ENCODE measurements at regions not wholly inside any gene's neighbourhood (a gene's known extent, or its start where the extent isn't known, plus 50 kb on each side); places are given as distances from the start of the nearest gene placed in this dataset.

DNA sequence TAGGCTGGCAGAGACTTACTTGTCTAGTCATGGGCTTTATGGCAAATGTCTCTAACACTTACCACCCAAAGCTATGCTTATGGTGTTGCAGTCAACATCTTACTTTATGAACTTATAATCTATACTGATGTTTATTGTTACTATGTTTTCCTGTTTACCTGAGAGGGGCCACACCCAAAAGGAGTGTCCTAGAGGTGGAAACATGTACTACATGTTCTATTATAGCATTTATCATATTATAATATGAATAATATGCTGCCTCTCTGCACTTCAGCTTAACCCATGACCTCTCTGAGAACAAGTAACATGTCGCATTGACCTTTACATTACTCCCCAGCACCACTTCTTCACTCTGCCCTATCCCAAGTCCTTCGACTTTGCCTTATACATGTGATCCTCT, 501.8 kb downstream of the ETNK1 start:
- TF ChIP-seq, protein P1, sequence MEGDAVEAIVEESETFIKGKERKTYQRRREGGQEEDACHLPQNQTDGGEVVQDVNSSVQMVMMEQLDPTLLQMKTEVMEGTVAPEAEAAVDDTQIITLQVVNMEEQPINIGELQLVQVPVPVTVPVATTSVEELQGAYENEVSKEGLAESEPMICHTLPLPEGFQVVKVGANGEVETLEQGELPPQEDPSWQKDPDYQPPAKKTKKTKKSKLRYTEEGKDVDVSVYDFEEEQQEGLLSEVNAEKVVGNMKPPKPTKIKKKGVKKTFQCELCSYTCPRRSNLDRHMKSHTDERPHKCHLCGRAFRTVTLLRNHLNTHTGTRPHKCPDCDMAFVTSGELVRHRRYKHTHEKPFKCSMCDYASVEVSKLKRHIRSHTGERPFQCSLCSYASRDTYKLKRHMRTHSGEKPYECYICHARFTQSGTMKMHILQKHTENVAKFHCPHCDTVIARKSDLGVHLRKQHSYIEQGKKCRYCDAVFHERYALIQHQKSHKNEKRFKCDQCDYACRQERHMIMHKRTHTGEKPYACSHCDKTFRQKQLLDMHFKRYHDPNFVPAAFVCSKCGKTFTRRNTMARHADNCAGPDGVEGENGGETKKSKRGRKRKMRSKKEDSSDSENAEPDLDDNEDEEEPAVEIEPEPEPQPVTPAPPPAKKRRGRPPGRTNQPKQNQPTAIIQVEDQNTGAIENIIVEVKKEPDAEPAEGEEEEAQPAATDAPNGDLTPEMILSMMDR (conservative IDR thresholded peaks at IDR 0.05 in 1 of 2, IDR thresholded peaks at IDR 0.05 in 1 of 2; ENCODE audit: low read depth in 1 of 2, low read length in 2 of 2), result no peak
- no peak for TF ChIP-seq EZH2 (IDR thresholded peaks at IDR 0.05; ENCODE audit: low read length, missing control alignments)
